ENCODE measurements at regions not wholly inside any gene's neighbourhood (a gene's known extent, or its start where the extent isn't known, plus 50 kb on each side); places are given as distances from the start of the nearest gene placed in this dataset.

GRCh38 chr10:113434950-113435349 is 117.9 kb upstream of the HABP2 start:
- Histone ChIP-seq H3K27ac (ENCODE audit: low read depth in 1 of 2, low read length in 2 of 2) (no peak overlapping the region), H3K9me3 (ENCODE audit: control insufficient read depth in 1 of 2, insufficient read depth in 1 of 2, low read length in 2 of 2) (no peaks in the 10 kb centered on the region), H3K27me3 (ENCODE audit: control insufficient read depth in 1 of 2, insufficient read depth in 2 of 2, low read length in 2 of 2) (no peaks in the 10 kb centered on the region), H3K4me1 (ENCODE audit: insufficient read depth, low read length) (no peaks in the 10 kb centered on the region), H3K36me3 (ENCODE audit: insufficient read depth, low read length) (no peaks in the 10 kb centered on the region), H3K4me3 (ENCODE audit: low read length) (no peak overlapping the region)
- Mint-ChIP-seq H3K9me3 (no peaks in the 10 kb centered on the region), H3K27me3 (no peaks in the 10 kb centered on the region), H3K4me3 (no peak overlapping the region), H3K36me3 (ENCODE audit: low read depth) (no peaks in the 10 kb centered on the region), H3K27ac (no peak overlapping the region), H3K4me1 (ENCODE audit: low read depth) (no peaks in the 10 kb centered on the region)
- ChIA-PET CTCF (no interaction called here), POLR2A (no interaction called here)
- TF ChIP-seq CTCF (IDR thresholded peaks at IDR 0.05): no peak
- intact Hi-C loops (cut with DNase I, micrococcal nuclease): no loop called here
- ATAC-seq (ENCODE audit: poor library complexity) (no peak), DNase-seq (no peak)

- ATAC-seq (ENCODE audit: poor library complexity) (no peak), DNase-seq (no peak)
- no peaks in the 10 kb centered on the region for H3K36me3 Mint-ChIP-seq (ENCODE audit: low read depth)
- no peaks in the 10 kb centered on the region for H3K4me1 Mint-ChIP-seq (ENCODE audit: low read depth)
- no peaks in the 10 kb centered on the region for H3K4me1 ChIP-seq (ENCODE audit: insufficient read depth, low read length)
- H3K27ac ChIP-seq (ENCODE audit: low read depth in 1 of 2, low read length in 2 of 2): no peak overlapping the region
- TF ChIP-seq CTCF (IDR thresholded peaks at IDR 0.05): no peak
- H3K9me3 Mint-ChIP-seq: no peaks in the 10 kb centered on the region
- intact Hi-C loops (cut with DNase I, micrococcal nuclease): no loop called here
- ChIA-PET CTCF (no interaction called here), POLR2A (no interaction called here)
- H3K36me3 ChIP-seq (ENCODE audit: insufficient read depth, low read length): no peaks in the 10 kb centered on the region
- no peaks in the 10 kb centered on the region for H3K9me3 ChIP-seq (ENCODE audit: control insufficient read depth in 1 of 2, insufficient read depth in 1 of 2, low read length in 2 of 2)
- H3K27me3 ChIP-seq (ENCODE audit: control insufficient read depth in 1 of 2, insufficient read depth in 2 of 2, low read length in 2 of 2): no peaks in the 10 kb centered on the region
- H3K4me3 Mint-ChIP-seq: no peak overlapping the region
- H3K27me3 Mint-ChIP-seq: no peaks in the 10 kb centered on the region
- no peak overlapping the region for H3K4me3 ChIP-seq (ENCODE audit: low read length)
- no peak overlapping the region for H3K27ac Mint-ChIP-seq
These were observed 117.0 kb upstream of the HABP2 start for GRCh38 chr10:113435881-113436280.

GRCh38 chr10:113436851-113437250 is 116.0 kb upstream of the HABP2 start:
- Mint-ChIP-seq H3K4me1 (ENCODE audit: low read depth) (no peaks in the 10 kb centered on the region), H3K9me3 (no peaks in the 10 kb centered on the region), H3K27me3 (no peaks in the 10 kb centered on the region), H3K36me3 (ENCODE audit: low read depth) (no peaks in the 10 kb centered on the region), H3K4me3 (no peak overlapping the region), H3K27ac (no peak overlapping the region)
- no peaks in the 10 kb centered on the region for H3K9me3 ChIP-seq (ENCODE audit: control insufficient read depth in 1 of 2, insufficient read depth in 1 of 2, low read length in 2 of 2)
- ChIA-PET CTCF (no interaction called here), POLR2A (no interaction called here)
- H3K36me3 ChIP-seq (ENCODE audit: insufficient read depth, low read length): no peaks in the 10 kb centered on the region
- intact Hi-C loops (cut with DNase I, micrococcal nuclease): no loop called here
- no peaks in the 10 kb centered on the region for H3K4me1 ChIP-seq (ENCODE audit: insufficient read depth, low read length)
- H3K4me3 ChIP-seq (ENCODE audit: low read length): no peak overlapping the region
- no peak overlapping the region for H3K27ac ChIP-seq (ENCODE audit: low read depth in 1 of 2, low read length in 2 of 2)
- DNase-seq: no peak
- ATAC-seq (ENCODE audit: poor library complexity): no peak
- no peak for TF ChIP-seq CTCF (IDR thresholded peaks at IDR 0.05)
- no peaks in the 10 kb centered on the region for H3K27me3 ChIP-seq (ENCODE audit: control insufficient read depth in 1 of 2, insufficient read depth in 2 of 2, low read length in 2 of 2)

All from CD4-positive, alpha-beta T cell (primary cell).